ENCODE measurements at regions not wholly inside any gene's neighbourhood (a gene's known extent, or its start where the extent isn't known, plus 50 kb on each side); places are given as distances from the start of the nearest gene placed in this dataset.

- H3K27ac ChIP-seq, result no peak overlapping the region
- TF ChIP-seq CTCF (conservative IDR thresholded peaks at IDR 0.05), result no peak
Measured at GRCh38 chr4:128604204-128604603, 205.3 kb upstream of the JADE1 start.

- TF ChIP-seq CTCF (conservative IDR thresholded peaks at IDR 0.05), result no peak
- H3K27ac ChIP-seq, result no peak overlapping the region
Measured at GRCh38 chr4:128603081-128603480, 206.4 kb upstream of the JADE1 start.

GRCh38 chr4:128601991-128602695, 207.4 kb upstream of the JADE1 start:
- no peak for TF ChIP-seq CTCF (conservative IDR thresholded peaks at IDR 0.05)
- no peak overlapping the region for H3K27ac ChIP-seq

GRCh38 chr4:128600996-128601871, 208.3 kb upstream of the JADE1 start:
- H3K27ac ChIP-seq, result no peak overlapping the region
- no peak for TF ChIP-seq CTCF (conservative IDR thresholded peaks at IDR 0.05)

GRCh38 chr4:128600410-128600809, 209.1 kb upstream of the JADE1 start:
- no peak for TF ChIP-seq CTCF (conservative IDR thresholded peaks at IDR 0.05)

GRCh38 chr4:128597500-128597899, 212.0 kb upstream of the JADE1 start:
- peak overlapping the region; percentile 51; the same call in 1 of the 2 replicates for H3K27ac ChIP-seq
- TF ChIP-seq CTCF (conservative IDR thresholded peaks at IDR 0.05), result no peak

More at GRCh38 chr4:128600410-128600809, 209.1 kb upstream of the JADE1 start:
- H3K27ac ChIP-seq, result no peak overlapping the region

GRCh38 chr4:128596853-128597252, 212.6 kb upstream of the JADE1 start:
- H3K27ac ChIP-seq, result peak overlapping the region; percentile 51
- no peak for TF ChIP-seq CTCF (conservative IDR thresholded peaks at IDR 0.05)

Measured in VCaP (cell line).